ENCODE measurements at regions not wholly inside any gene's neighbourhood (a gene's known extent, or its start where the extent isn't known, plus 50 kb on each side); places are given as distances from the start of the nearest gene placed in this dataset.

- TF ChIP-seq CTCF (IDR thresholded peaks at IDR 0.05; ENCODE audit: borderline replicate concordance, extremely low read depth, low read length, poor library complexity, severe bottlenecking) = no peak
- TF ChIP-seq EZH2 (IDR thresholded peaks at IDR 0.05; ENCODE audit: borderline replicate concordance, low read depth, low read length, severe bottlenecking) = no peak
Observed at GRCh38 chr6:30418448-30418847, 70.9 kb upstream of the HLA-E start.

Data from DND-41 (cell line).